Left ventricle myocardium inferior (tissue), 1 donor: ENCODE measurements at regions not wholly inside any gene's neighbourhood (a gene's known extent, or its start where the extent isn't known, plus 50 kb on each side); places are given as distances from the start of the nearest gene placed in this dataset.

Experiments
- DNase-seq: peaks from one replicate; pipeline ENCODE4 v3.0.0-alpha.2; 2020
- H3K27ac ChIP-seq: fragments of 200-600 bp; replicated peaks from 2 replicates; pipeline ENCODE4 v1.8.0; 2021
- H3K27me3 ChIP-seq: fragments of 200-600 bp; 2 replicates; pipeline ENCODE4 v1.8.0; 2021; ENCODE audit warnings: low read depth
- H3K36me3 ChIP-seq: fragments of 200-600 bp; 2 replicates; pipeline ENCODE4 v1.8.0; 2021
- H3K4me1 ChIP-seq: fragments of 200-600 bp; 2 replicates; pipeline ENCODE4 v1.8.0; 2021
- H3K4me3 ChIP-seq: fragments of 200-600 bp; 2 replicates; pipeline ENCODE4 v1.8.0; 2021; ENCODE audit warnings: mild to moderate bottlenecking, moderate library complexity
- H3K9me3 ChIP-seq: fragments of 200-600 bp; replicated peaks from 2 replicates; pipeline ENCODE4 v1.8.0; 2021
- CTCF ChIP-seq: fragments of 200-600 bp; IDR thresholded peaks from 2 replicates; pipeline ENCODE4 v1.8.0; 2021; ENCODE audit warnings: antibody characterized with exemption, mild to moderate bottlenecking, borderline replicate concordance
- intact Hi-C: fragments of 100-400 bp; cut with micrococcal nuclease; formaldehyde crosslinking; loops from one replicate; pipeline ENCODE4 v1.11.0; 2022
- donor health status: DM: no; HTN: yes; CAD: no; lungs with severe emphysema.

DNA sequence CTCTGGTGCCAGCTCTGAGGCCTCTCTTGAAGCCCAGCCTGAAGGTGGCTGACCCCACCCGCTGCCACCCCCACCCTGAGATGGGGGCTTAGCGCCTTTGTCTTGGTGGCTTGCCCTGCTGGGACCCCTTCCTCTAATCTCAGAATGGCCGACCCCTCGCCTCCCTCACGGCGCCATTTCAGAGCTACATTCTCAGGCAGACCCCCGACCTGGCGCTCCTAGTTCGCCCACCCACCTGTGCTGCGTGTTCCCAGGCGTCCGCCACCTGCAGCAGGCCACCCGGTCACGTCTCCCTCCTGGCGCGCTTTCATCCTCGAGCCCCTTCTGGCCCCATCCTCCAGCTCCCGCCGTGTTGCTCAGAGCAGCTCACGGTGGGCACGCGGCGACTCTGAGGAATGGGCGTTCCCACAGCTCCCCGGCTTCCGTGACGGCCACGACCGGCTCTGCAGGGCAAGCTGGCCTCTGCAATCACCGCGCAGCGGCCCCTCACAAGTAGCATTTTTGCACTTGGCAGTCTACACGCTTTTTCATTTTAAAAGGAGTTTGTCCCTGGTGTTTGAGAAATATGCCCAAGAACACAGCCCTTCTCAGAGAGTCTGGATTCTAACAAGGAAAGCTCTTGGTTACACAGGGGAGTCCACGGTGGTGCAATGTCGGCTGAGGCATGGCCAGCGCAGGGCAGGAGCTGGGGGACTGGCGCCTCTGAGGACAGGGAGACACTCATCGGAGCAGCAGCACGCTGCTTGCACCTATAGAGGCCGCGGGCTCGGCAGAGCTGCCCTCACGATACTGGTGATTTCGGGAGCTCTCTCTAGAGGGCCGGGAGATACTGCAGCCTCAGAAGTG lies 105.7 kb upstream of the C14orf180 start:
- no peak for DNase-seq
- Histone ChIP-seq H3K36me3 (no peaks in the 10 kb centered on the region), H3K27ac (no peak overlapping the region), H3K9me3 (no peaks in the 10 kb centered on the region), H3K27me3 (peaks cover 70% of the 10 kb centered on the region), H3K4me3 (no peak overlapping the region), H3K4me1 (no peaks in the 10 kb centered on the region)
- no peak for TF ChIP-seq CTCF
- intact Hi-C loops: no loop called here

DNA sequence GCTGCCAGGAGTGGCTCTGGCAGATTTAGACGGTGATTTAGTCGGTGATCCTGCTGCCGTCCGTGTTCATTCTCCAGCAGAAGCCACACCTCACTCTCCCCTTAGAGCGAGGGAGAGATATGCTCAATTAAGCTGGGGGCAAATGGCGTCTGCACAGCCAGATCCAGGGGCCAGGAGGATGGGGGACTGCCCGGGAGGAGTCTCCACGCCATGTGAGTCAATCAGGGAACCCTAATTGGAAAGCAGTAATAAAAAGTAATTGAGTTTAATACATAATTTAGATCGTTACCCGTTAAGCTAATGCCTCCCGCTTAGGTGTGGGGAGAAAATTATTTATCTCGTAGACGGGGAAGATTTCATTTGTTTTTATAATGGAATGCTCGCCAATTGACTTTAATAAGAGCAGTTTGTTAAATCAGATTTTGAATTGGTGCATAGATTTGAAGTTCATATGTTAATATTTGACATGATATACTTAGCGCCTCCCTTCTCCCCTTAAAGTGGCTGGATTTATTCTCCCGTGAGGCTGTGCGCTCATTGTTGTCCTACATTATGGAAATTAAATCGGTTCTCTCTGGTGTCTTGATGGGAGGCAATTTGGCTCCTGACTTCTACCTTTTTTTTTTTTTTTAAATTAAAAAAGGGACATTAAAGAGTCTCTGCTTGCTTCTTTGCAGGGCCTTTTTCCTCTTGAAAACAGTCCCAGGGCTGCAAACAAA lies 104.9 kb upstream of the C14orf180 start:
- no peaks in the 10 kb centered on the region for H3K9me3 ChIP-seq
- no peaks in the 10 kb centered on the region for H3K36me3 ChIP-seq
- DNase-seq: no peak
- intact Hi-C loops: no loop called here
- H3K4me3 ChIP-seq: no peak overlapping the region
- peaks cover 72% of the 10 kb centered on the region for H3K27me3 ChIP-seq
- no peak overlapping the region for H3K27ac ChIP-seq
- H3K4me1 ChIP-seq: no peaks in the 10 kb centered on the region
- no peak for TF ChIP-seq CTCF

GRCh38 chr14:104475256-104475655 lies 104.3 kb upstream of the C14orf180 start:
- Histone ChIP-seq H3K27ac (no peak overlapping the region), H3K4me1 (no peaks in the 10 kb centered on the region), H3K9me3 (no peaks in the 10 kb centered on the region), H3K27me3 (peaks cover 72% of the 10 kb centered on the region), H3K4me3 (no peak overlapping the region), H3K36me3 (no peaks in the 10 kb centered on the region)
- TF ChIP-seq CTCF: no peak
- DNase-seq: no peak
- intact Hi-C loops: no loop called here

DNA sequence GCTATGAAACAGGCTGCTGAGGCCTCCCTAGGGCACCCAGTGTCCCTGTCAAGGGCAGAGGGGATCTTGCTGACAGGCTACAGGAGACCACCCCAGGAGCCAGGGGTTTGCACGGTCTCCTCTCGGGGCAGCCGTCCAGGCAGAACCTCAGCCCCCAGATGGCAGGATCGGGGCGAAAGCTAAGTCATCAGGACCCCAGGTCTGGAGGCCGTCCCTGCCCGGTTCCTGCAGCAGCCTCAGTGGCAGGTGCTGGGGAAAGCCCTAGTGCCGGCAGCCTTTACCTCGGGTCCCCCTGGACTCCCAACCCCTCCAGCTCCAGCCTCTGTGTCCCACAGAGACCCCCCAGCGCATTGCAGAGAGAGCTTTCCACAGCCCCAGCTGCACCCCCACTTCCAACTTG lies 103.8 kb upstream of the C14orf180 start:
- H3K4me1 ChIP-seq: no peaks in the 10 kb centered on the region
- no peak for DNase-seq
- intact Hi-C loops: no loop called here
- no peaks in the 10 kb centered on the region for H3K36me3 ChIP-seq
- H3K9me3 ChIP-seq: peaks cover 2% of the 10 kb centered on the region
- H3K27ac ChIP-seq: no peak overlapping the region
- no peak overlapping the region for H3K4me3 ChIP-seq
- H3K27me3 ChIP-seq: peaks cover 70% of the 10 kb centered on the region
- no peak for TF ChIP-seq CTCF

- Histone ChIP-seq H3K36me3 (no peaks in the 10 kb centered on the region), H3K9me3 (peaks cover 8% of the 10 kb centered on the region), H3K27me3 (peaks cover 71% of the 10 kb centered on the region), H3K27ac (no peak overlapping the region), H3K4me1 (no peaks in the 10 kb centered on the region), H3K4me3 (no peak overlapping the region)
- no peak for TF ChIP-seq CTCF
- intact Hi-C loops: no loop called here
- DNase-seq: no peak
These were observed 103.1 kb upstream of the C14orf180 start for GRCh38 chr14:104476437-104476836.
